Fibroblast of lung (primary cell): ENCODE measurements at regions not wholly inside any gene's neighbourhood (a gene's known extent, or its start where the extent isn't known, plus 50 kb on each side); places are given as distances from the start of the nearest gene placed in this dataset.

Experiments
- CTCF ChIP-seq, 2 donors: IDR thresholded peaks in 1 of 2; conservative IDR thresholded peaks in 1 of 2; 1 replicate in 1 of 2; 2 replicates in 1 of 2; pipeline ENCODE4 v1.5.1; 2011 to 2012; ENCODE audit warnings: low read length in 2 of 2, control low read depth in 1 of 2, inconsistent platforms in 1 of 2, low read depth in 1 of 2, mild to moderate bottlenecking in 1 of 2
- EZH2 ChIP-seq: IDR thresholded peaks from 2 replicates; pipeline ENCODE4 v1.5.1; 2012; ENCODE audit warnings: low read length, control low read depth, mild to moderate bottlenecking; ENCODE audit errors: missing control alignments

GRCh38 chr14:46048127-46048526 is 603.5 kb downstream of the RPL10L start:
- TF ChIP-seq CTCF (conservative IDR thresholded peaks at IDR 0.05 in 1 of 2, IDR thresholded peaks at IDR 0.05 in 1 of 2; ENCODE audit: low read depth in 1 of 2, low read length in 2 of 2) (peak in 1 of 2 donors; percentile 27), EZH2 (no peak)
